Activated CD4-positive, alpha-beta T cell treated with anti-CD3 and anti-CD28 coated beads for 48 hours (primary cell): ENCODE measurements at regions not wholly inside any gene's neighbourhood (a gene's known extent, or its start where the extent isn't known, plus 50 kb on each side); places are given as distances from the start of the nearest gene placed in this dataset.

Experiments used
- DNase-seq: peaks from one replicate; pipeline ENCODE4 v3.0.0-alpha.2; 2020

- DNase-seq = no peak
These were observed 75.3 kb upstream of the TNRC6C start for GRCh38 chr17:77883213-77883650.

DNA sequence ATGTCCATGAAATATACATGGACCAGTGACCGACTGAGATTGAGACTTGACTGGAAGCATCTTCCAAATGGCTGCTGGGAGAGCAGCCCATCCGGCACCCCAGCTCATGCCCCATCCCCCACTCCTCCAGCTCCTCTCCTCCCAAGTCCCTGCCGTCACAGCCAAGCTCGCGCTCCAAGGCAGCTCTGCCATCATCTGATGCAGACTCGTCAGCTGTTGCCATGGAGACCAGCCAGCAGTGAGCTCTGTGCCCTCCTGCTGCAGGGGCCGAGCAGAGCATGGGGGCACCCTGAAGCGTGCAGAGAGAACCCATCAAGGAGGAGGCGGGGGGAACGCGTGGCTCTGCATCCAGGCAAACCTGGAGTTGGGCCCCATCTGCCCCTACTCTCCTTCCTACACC, 74.5 kb upstream of the TNRC6C start:
- no peak for DNase-seq

- no peak for DNase-seq
These were observed 73.4 kb upstream of the TNRC6C start for GRCh38 chr17:77884967-77885641.

DNA sequence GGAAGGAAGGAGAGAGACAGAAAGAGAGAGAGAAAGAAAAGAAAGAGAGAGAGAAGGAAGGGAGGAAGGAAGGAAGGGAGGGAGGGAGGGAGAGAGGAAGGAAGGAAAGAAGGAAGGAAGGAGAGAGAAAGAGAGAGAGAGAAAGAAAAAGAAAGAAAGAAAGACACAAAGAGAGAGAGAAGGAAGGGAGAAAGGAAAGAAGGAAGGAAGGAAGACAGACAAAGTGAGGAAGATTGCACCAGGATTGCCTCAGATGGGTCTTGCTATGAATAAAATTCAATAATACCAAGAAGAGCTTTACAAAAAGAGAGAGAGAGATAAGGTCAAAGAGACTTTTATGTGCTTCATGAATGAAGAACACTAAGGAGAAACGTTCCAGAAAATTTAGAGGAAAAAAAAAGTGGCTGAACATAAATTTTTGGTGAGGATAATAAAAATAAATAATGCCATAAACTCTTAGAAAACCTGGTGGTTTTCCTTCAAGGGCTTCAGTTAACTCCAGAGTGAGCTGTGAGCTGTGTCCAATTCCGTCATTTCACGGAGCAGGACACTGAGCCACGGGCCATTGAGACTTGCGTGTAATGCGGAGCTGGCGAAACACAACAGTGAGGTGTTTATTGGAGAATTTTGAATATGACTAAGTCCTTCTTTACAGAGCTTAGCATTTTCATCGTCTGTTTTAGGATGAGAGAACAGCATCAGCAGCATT, 72.7 kb upstream of the TNRC6C start:
- DNase-seq = no peak

GRCh38 chr17:77886387-77886728, 72.1 kb upstream of the TNRC6C start:
- peak; percentile 30 for DNase-seq

GRCh38 chr17:77887110-77887463, 71.4 kb upstream of the TNRC6C start:
- no peak for DNase-seq

DNA sequence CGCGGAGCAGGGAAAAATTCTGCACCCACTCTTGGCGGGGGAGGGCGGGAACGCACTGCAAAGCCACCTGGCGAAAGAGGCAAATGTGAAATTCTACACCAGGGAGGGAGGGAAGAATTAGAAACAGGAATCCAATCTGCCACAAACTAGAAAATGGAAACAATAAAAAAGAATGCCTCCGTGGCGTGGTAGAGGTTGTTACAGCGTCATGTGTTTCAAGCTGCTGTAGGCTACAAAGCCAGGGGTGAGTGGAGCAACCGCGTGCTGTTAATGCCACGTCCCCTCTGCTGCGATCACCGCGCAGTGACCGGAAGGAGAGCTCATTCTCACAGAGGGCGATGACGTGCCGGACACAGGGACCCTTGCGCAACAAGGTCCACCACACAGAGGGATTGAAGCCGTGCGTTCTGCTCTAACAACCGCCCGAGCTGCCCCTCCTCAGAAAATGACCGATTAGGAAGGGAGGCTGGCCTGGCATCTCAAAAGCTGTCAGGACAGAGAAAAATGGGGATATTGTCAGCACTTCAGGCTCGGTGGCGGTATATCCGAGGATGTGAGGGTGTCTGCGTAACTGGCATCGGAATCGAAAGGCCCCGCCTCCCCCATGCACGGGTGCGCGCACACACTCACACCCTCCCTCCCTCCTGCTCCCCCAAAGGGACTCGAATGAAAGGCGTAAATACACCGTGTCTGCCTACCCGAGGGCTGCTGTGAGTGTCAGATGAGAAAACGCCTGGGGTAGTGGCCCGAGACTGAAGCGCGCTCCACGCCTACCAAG, 70.8 kb upstream of the TNRC6C start:
- DNase-seq = peak; percentile 69

DNA sequence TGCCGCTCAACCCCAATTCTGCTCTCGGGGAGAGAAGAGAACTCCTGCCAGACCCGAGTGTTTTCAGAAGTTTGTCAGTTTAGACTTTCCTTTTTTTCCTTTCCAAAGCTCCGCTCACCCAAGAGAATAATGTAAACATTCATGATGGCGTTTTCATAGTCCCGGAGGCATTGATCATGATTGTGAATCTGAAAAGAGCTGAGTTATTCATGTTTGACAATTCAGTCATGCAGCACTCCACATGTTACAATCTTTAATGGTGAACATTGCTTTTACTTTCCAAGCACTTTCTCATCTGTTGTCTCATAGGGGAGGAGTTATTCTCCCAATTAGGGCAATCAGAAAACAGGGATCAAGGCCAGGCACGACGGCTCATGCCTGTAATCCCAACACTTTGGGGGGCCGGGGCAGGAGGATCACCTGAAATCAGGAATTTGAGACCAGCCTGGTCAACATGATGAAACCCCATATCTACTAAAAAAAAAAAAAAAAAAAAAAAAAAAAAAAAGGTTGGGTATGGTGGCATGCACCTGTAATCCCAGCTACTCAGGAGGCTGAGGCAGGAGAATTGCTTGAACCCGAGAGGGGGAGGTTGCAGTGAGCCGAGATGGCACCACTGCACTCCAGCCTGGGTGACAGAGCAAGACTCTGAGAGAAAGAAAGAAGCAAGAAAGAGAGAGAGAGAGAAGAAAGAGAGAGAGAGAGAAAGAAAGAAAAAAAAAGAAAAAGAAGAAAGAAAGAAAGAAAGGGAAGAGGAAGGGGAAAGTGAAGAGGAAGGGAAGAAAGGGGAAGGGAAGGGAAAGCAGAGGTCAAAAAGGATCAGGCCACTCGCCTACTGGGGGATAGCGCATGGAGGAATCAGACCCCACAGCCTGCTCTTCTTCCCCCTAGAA, 70.0 kb upstream of the TNRC6C start:
- DNase-seq = no peak

- no peak for DNase-seq
These were observed 69.4 kb upstream of the TNRC6C start for GRCh38 chr17:77889135-77889505.

DNA sequence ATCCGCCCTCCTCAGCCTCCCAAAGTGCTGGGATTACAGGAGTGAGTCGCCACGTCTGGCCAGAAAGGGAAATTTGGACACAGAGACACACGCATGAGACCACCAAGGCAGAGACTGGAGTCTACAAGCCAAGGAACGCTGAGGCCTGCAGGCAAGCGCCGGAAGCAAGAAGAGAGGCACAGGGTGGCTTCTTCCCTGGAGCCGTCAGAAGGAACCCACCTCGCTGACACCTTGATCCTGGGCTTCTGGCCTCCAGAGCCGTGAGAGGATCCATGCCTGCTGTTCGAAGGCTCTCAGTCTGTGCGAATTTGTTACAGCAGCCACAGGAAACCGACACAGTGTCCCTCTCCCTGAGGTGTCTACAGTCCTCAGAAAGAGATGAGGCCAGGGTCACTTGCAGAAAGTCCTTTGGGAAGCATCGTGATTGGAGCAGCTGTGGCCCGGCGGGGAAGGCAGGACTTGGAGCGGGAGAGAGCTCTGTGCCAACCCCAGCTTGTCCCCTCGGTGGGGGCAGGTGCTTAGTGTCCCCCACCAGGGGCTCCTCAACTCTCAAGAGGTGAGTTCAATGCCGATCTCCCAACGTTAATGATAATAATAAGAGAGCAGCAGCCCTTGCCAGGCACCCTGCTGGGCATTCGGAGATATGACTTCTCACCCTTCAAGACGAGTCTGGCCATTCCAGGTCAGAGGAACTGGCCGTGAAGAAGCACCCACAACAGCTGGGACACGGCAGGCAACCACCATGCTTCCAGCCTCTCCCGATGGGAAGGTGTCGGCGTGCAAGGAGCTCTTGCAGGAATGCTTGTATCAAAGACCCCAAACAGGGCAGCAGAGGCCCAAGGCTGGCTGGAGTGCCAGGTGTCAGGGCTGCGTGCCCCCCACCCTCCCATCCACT, 68.4 kb upstream of the TNRC6C start:
- DNase-seq = no peak

GRCh38 chr17:77890771-77891170, 67.7 kb upstream of the TNRC6C start:
- DNase-seq = no peak

DNA sequence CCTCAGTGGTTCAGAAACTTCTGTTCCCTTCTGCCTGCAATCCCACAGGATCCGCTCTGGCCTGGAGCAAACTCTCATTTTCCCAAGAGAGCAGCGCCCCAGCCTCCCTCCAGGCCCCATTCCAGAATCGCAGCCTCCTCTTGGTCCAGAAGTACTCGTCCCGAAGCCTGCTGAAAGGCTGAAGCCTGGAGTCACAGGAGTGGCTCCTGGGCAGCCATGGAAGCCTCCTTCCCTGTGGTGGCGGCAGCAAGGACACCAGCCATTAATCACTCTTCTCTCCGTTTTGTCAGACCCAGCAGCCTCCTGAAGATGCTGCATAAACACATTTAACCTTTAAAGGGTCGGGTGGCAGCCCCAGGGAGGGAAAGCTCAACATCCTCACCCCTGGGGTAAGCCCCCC, 66.9 kb upstream of the TNRC6C start:
- DNase-seq = no peak

GRCh38 chr17:77892031-77892430, 66.5 kb upstream of the TNRC6C start:
- DNase-seq = no peak

DNA sequence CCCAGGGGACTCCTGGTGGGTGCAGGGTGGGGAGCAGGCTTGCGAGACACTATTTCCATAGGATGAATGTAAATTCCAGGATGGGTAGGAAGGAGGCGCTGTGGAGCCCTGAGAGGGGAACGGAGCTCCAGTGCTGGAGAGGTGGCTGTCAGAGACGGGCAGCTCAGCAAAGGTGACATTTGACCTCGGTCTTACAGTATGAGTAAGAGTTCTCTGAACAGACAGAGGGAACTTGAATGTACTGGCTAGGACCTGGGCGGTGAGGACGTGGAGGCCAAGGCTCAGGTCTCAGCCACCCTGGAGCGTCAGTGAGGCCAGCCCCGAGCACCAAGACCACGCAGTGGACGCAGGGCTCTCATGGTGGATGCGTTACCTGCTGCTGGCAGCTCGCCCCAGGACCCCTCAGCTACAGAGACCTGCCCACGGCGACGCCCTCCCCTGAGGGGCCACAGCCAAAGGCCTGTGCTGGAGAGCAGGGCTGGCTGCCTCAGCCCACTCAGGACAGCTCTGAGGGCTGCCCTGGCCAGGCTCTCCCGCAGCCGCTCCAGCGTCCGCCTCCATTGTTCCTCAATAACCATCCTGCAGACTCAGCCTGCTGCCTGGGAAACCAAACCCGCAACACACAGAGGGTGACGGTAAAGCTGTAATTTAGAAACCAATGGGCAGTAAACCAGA, 65.9 kb upstream of the TNRC6C start:
- peak; percentile 43 for DNase-seq

DNA sequence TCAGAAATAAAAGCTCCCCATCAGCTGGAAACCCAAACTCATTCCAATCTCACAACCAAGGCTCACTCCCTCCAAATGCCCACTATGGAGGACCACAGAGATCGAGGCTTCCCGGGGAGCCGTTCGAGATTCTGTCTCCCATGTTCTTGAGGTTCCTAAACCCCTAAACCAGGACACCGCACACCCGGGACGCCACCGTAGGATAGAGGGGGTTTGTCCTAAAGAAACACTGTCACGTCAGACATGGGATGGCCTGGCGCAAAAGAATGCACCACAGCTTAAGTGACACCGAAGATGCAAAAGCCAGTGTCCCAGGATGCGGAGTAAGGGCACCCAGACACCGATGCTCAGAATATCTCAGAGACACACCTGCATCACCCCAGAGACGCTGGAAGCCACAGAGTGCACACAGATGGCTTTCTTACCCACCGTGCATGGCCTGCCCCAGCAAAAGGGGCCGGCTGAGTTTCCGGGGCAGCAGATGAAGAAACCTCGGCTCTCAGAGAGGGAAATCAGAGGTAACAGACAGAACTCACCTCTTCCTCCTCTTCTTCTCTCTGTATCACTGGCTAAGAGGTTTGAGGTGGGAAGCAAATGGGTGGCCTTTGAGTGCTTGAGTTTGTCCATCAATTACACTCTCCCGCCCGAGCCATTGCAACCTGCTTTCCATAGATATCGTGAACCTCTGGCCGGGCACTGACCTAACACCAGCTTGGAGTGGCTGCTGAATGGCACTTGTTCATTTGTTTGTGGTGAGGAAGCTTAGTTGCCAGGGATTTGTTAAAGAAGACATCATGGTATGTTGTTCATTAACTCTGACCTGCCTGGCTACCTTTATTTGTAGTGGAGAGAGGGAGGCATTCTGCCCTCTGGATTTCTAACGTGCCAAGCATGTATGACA, 65.1 kb upstream of the TNRC6C start:
- no peak for DNase-seq

DNA sequence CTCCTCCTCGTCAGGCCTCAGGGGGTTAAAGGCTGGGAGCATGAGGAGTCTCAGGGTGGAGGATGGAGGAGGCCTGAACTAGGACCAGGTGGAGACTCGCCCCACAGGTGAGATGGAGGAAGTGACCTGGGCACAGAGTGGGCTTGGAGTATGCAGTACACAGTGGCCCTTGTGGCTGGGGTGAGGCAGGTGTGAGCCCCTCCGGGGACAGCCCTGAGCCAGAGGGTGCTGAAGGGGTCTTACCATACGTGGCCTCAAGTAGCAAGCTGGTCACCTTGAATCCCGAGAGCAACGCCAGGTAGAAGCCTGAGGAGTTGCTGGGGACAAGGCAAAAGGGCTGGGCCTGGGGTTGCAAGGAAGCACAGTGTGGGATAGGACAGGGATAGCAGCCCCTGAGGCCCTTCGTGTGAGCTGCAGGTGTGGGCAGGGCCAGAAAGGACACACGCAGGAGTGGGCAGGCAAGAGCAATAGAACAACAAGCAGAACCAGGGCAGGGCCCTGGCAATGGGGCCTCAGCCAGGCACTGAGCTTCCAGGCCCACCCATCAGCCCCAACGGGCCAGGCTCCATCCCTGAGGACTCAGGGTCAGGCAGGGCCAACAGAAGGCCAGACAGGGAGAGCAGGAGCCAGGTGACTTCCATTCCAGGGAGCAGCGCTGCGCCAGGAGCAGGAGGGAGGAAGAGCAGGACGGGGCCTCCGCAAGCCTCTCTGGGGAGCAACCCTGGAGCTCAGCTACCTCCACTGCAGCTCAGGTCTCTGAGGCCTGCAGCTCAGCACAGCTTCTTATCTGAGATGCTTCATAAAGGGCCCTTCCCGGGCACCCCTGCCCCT, 64.2 kb upstream of the TNRC6C start:
- DNase-seq = no peak

- DNase-seq = no peak
These were observed 60.7 kb upstream of the TNRC6C start for GRCh38 chr17:77897741-77898301.

GRCh38 chr17:77898521-77899434, 59.7 kb upstream of the TNRC6C start:
- DNase-seq = no peak
